Fibroblast of skin of right quadriceps (primary cell): ENCODE measurements at regions not wholly inside any gene's neighbourhood (a gene's known extent, or its start where the extent isn't known, plus 50 kb on each side); places are given as distances from the start of the nearest gene placed in this dataset.
"Not testable (repeated sequence)": the region's sequence is repeated elsewhere in the genome, so short reads cannot be mapped to it uniquely, and the experiment has no call there.

Source experiments
- DNase-seq: peaks from one replicate; pipeline ENCODE4 v3.0.0-alpha.2; 2013

DNA sequence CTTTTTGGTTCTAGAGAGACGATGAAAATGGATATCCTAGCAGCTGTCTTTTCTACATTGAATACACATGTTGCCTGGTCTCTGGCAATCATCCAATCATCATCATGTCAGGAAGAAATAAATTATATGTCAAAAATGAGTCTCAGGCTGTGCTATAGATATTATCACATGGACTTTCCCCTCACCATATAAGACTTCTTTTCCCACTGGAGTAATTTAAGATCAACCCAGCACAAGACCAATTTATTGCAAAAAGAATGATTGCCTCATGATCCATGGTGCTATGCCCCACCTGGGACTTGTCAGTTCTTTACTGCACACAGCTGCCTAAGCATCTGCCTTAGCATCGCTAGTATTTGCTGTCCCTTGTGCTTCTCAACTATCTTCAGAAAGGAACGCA, 783.7 kb upstream of the TMEFF2 start:
- no peak for DNase-seq

DNA sequence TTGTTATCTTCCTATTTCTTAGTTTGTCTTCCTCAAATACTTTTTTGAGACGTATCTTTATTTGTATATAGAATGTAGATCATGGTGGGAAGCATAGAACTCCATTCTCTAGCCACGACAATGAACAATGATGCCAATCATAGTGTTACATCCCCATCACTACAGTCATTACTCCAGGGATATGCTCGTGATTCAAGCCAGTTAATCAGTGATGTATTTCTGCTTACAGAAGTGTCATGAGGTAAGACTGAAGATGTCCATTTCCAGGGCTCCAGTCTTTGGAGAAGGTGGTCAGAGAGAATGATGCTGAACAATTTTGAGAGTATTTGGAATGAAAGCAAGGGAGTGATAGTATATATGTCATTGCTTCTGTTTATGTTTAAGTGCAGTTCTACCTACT, 777.2 kb upstream of the TMEFF2 start:
- no peak for DNase-seq

DNA sequence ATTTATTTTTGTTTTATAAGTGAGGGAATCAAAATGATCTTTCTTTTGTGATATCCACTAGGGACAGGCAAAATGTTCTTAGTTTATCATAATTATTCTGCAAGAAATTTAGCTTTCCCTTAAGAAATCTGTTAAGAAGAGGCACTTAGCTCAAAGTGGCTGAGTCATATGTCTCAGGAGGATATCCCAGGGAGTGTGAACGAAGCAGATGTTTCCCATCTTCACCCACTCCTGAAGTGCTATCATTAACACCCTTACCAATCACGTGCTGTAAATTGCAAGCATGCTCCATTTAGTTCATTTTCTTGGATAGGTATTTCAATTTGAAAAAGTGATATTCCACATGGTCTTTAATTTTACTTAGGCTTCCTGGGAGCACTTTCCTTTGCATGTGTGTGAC, 774.3 kb upstream of the TMEFF2 start:
- no peak for DNase-seq

DNA sequence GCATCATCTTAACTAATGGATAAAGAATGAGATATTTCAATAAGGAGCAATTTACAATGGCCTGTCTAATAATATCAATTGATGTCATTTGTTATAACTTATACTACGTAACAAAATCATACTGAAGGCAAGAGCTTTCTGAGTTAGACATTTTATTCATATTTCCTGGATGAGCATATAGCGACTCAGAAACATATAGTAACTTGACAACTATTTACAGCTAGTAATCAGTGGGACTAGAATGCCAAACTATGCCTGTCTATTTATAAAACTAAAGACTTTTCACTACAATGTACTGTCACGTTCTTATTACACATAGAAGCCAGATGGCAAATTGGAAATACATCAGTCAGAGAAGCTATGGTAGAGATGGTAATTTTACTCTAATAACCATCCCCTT, 766.2 kb upstream of the TMEFF2 start:
- peak; percentile 53 for DNase-seq

DNA sequence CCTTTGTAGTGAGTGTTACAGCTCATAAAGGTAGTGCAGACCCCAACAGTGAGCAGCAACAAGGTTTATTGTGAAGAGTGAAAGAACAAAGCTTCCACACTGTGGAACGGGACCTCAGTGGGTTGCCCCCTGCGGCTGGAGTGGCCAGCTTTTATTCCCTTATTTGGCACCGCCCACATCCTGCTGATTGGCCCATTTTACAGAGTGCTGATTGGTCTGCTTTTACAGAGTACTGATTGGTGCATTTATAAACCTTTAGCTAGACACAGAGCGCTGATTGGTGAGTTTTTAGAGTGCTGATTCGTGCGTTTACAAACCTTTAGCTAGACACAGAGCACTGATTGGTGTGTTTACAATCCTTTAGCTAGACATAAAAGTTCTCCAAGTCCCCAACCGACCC, 763.9 kb upstream of the TMEFF2 start:
- not testable (repeated sequence) for DNase-seq

DNA sequence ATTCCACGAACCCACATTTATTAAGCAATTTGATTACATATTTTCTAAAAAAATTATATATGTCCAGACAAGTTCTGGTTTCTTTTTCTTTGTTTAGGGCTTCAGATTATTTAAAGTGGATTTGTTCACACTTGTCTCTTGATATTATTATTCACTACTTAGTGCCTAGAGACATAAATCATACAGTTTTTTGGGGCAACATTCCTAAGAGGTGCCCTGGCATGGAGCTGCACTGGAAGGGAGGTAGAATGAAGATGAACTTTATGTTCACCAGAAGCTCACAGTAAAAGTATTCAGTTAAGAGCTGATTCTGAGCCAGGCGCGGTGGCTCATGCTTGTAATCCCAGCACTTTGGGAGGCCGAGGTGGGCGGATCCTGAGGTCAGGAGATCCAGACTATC, 762.7 kb upstream of the TMEFF2 start:
- no peak for DNase-seq

DNA sequence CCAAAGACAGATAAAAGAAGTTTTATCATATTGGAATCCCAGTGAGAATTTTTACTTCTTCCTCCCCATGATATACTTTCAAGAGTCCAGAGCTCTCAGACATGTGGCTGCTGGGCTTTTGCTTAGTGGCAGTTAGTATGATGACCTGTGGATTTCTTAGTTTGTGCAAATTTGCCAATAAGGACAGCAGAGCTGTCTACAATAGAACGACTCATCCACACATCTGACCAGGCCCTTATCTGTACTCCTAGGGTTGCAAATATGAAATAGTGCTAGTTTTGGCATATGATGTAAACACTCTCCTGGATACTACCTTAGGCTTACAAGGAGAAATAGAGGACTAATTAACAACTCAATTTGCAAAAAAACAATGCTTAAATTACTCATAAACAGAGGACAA, 758.4 kb upstream of the TMEFF2 start:
- DNase-seq: no peak

DNA sequence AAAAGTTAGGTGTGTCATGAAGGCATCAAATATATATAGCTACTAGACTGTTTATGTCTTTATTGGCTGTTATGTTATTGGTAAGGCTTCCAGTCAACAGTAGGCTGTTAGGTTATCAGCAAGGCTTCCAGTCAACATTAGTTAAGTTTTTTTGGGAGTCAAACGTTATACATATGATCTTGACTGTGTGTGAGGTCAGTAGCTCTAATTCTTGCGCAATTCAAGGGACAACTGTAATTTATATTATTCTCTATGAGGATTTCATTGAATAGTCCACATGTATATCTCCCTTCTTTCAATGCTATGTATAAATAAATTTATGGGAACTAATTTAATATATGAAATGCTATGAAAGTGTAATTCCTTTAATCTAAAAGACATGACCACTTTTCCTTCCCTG, 757.5 kb upstream of the TMEFF2 start:
- no peak for DNase-seq

DNA sequence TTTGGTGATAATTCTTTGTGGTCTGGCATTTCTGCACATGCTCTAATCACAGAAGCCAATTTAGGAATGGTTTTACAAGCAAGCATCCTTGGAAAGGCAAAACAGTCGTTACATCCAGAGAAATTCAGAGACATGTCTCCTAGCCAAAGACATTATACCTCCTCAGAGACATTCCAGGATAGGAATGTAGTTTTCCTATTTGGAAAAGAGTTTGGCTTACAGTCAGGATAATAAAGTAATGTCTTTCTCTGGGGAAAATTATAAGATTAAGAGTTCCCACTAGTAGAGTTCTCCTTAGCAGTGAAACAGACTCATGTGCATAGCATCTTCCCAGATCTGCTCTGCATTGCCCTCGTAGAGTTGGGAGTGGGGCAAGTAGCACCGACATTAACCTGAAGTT, 753.6 kb upstream of the TMEFF2 start:
- no peak for DNase-seq

DNA sequence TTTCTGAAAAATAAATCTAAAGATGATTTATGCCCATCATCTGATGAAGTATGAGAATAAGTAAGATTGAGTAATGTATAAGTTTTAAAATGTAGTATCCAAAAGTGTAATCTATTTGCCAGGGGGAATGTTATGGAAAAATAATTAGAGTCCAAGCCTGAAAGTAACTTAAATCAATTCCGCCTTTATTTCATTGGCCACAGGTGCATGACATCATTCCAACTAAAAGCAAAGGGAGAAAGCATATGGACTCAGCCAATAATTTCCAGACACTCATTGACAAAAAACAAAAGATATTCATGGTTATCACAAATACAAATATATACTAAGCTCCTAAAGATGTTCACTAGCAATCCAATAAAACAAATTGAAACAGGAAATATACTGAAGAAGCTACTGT, 752.6 kb upstream of the TMEFF2 start:
- no peak for DNase-seq

DNA sequence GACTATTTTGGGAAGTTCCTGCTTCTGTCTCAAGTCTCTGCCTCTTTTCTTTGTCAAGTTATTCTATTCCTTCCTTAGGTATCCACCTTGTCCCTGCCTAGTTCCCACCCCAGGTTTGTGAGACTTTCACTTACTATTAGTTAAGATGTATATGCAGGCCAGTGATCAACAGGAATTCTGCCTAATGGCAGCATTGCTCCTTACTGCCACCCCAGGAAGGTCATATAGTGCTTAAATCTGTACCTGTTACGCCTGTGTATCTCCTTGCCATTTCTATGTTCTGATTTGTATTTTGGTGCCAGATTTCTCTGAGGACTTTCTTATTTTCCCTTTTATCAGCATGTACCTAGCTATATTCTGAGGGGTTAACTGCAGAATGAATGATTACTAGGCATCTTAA, 746.0 kb upstream of the TMEFF2 start:
- no peak for DNase-seq

DNA sequence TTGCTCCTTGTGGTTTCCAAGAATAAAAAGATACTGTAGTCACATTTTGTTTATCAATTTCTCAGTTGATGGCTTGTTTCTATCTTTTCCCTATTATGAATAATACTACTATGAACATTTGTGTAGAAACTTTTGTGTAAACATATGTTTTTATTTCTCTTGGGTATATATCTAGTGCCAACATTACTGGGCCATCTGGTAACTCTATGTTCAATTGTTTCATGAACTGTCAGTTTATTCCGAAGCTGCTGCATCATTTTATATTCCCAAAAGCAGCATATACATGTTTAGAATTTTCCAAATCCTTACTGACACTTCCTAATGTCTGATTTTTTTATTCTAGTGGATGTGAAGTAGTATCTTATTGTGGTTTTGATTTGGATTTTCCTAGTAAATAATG, 737.6 kb upstream of the TMEFF2 start:
- no peak for DNase-seq

DNA sequence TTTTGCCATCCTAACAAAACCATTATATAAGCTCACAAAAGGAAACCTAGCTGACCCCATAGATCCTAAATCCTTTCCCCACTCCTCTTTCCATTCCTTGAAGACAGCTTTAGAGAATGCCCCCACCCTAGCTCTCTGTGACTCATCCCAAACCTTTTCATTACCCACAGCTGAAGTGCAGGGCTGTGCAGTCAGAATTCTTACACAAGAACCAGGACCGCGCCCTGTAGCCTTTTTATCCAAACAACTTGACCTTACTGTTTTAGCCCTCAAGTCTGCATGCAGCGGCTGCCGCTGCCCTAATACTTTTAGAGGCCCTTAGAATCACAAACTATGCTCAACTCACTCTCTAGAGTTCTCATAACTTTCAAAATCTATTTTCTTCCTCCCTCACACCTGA, 726.9 kb upstream of the TMEFF2 start:
- not testable (repeated sequence) for DNase-seq

DNA sequence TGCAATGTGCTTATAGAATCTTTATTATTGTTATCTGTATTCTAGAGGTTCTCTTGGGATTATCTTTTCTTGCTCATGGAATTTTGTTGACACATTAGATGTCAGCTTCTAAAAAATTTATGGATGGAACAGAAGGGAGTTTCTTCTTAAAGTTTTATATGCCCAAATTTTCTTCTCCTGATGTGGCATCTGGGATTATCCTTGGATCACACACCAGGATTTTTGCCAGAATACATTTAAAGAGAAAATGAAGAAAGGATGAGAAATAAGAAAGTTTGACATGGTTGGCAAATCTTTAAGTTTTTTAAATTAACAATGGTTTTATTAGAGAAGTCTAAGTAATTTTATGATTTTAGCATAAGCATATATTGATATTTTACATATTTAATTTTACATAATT, 706.7 kb upstream of the TMEFF2 start:
- no peak for DNase-seq

DNA sequence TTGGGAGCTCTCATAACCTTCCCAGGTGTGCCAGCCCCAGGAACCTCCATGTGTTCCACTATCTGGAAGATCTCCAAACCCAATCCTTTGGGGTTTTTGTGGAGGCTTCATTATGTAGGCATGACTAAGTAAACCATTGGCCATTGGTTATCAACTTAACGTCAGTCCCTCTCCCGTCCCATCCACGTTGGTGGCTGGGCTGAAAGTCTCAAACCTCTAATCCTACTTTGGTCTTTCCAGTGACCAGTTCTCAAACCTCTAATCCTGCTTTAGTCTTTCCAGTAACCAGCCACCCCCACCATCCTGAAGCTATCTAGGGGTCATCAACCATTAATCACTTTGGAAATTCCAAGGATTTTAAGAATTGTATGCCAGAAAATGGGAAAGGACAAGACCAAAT, 704.7 kb upstream of the TMEFF2 start:
- no peak for DNase-seq

DNA sequence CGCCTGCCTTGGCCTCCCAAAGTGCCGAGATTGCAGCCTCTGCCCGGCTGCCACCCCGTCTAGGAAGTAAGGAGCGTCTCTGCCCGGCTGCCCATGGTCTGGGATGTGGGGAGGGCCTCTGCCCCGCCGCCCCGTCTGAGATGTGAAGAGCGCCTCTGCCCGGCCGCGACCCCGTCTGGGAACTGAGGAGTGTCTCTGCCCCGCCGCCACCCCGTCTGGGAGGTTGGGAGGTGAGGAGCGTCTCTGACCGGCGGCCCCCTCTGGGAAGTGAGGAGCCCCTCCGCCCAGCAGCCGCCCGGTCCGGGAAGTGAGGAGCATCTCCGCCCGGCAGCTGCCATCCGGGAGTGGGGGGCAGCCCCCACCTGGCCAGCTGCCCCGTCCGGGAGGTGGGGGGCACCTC, 699.2 kb upstream of the TMEFF2 start:
- DNase-seq: not testable (repeated sequence)

DNA sequence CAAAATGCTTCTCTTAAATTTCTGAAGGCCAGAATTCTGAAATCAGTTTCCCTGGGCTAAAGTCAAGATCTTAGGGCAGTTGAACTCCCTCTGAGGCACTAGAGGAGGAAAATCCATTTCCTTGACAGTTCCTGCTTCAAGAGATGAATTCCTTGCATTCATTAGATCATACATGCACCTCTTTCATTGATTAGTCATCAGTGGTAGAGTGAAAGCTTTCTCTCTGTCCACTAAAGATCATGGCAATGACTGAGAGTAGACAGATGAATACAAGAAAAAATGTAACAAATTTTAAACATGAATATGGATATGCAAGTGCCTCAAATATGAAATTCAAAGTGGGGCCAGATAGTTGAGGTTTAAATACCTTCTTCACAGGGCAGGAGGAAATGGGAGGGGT, 693.4 kb upstream of the TMEFF2 start:
- no peak for DNase-seq

DNA sequence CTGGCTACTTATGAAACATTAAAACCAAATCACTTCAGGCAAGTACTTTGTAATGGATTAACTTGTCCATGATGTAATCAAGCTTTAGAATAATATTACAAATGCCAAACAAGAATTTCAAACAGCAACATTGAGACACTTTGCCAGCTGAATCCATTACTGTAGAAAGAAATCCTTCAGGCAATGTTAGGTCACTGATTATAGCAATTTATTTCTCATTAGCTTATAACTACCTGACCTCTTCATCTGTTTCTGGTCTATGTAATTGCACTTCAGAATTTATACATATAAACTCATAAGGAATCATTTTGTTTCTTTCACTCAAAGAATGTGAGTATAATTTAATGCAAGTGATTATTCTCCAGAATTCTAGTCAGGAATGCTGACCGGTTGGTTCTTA, 692.6 kb upstream of the TMEFF2 start:
- DNase-seq: no peak

DNA sequence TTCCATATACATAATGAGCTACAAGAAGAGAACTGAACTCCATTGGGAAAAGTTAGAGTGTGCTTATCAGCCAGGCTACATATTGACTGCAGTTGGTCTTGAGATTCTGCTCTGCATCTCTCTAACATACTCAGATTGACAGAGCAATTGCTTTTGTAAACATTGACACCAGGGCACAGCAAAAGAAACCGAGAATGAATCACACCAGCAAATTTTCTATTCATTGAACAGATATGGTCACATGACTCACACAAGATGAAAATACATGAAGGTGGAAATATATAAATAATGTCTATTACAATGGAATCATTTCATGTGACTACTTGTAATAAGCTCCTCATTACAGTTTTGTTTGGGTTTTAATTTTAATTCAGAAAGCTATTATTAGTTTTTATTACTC, 691.9 kb upstream of the TMEFF2 start:
- no peak for DNase-seq

DNA sequence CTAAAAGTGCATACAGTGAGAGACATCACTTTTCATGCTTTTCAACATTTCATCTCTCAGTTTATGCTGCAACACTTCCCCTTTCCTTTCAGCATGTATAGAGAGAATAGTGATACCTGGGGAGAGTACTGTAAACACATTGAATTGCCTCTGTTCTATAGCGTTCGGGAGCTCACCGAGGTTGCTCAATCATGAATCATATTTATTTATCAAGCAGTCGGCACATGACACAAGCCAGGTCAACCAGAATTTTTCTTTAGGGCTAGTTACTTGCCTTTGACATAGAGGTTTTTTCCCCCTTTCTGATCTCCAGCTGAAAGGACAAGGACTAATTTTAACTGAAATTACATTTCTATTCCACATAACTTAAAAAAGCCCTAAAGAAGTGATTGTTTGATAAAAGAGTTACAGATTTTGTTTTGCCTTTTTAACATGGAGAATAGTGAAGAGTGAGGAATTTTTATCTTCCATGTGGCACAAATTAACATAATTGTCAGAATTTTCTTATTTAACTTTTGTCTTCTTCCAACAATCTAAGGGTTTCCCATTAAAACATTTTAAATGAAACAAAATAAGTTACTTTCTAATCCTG, 690.9 kb upstream of the TMEFF2 start:
- DNase-seq: no peak

DNA sequence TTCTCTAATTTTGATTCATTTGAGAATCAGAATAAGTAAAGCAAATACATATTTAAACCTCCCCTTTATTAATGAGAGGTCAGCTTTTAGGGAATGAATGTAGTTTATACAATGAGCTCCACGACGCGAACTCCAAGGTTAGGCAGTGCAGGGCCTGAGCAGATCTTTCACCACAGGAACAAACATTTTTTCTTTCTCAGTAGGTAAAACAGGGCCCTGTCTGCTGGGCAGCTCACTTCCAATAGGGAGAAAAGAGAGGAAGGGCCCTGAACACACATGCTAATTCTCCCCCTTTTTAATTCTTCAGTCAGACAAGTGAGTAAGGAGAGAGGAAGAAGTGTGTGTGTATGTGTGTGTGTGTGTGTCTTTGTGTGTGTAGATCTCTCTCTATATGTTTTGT, 682.4 kb upstream of the TMEFF2 start:
- DNase-seq: no peak

DNA sequence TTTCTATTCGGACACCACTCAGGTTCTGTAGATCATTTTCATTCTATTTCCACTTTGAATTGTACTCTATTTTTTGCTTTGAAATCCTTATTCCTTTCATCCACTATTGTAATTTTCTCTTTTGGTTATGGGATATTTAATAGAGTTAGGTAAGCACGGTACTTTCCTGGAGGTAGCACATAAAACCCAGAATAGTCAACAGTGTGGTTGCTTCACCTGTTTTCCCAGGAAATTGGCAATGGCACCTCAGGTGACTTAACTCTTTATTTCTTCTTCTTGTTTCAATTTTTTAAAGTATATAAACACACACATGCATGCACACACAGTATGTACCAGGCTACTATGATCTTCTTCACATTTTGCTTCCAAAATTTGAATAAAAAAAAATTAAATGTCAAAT, 682.0 kb upstream of the TMEFF2 start:
- DNase-seq: no peak

DNA sequence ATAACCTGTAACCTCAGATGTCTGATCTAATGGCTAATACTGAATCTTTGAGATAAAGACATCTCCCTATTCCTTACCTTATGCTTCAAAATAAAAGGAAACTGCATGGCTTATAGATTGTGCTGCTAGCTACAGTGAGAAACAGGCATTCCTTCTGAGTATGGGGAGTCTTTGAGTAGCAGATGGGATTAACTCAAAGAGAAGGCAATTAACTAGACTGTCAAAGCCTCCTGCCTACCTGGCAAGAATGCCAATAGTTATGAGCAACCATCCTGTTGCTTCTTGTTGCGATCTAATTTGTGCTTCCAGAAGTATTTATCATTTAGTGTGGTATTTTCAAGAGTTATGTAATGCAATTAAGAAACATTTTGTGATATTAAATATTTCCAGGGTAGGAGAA, 660.0 kb upstream of the TMEFF2 start:
- DNase-seq: no peak

DNA sequence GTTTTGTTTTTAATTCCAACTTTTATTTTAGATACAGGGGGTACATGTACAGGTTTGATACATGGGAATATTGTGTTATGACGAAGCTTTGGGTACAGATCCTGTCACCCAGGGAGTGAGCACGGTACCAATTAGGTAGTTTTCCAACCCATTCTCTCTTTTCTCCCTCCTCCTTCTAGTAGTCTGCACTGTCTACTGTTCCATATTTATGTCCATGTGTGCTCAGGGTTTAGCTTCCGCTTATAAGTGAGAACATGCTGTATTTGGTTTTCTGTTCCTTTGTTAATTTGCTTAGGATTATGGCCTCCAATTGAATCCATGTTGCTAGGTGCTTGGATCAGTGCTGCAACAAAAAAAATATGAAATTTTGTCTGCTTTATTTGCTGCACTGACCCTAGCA, 659.3 kb upstream of the TMEFF2 start:
- DNase-seq: no peak

DNA sequence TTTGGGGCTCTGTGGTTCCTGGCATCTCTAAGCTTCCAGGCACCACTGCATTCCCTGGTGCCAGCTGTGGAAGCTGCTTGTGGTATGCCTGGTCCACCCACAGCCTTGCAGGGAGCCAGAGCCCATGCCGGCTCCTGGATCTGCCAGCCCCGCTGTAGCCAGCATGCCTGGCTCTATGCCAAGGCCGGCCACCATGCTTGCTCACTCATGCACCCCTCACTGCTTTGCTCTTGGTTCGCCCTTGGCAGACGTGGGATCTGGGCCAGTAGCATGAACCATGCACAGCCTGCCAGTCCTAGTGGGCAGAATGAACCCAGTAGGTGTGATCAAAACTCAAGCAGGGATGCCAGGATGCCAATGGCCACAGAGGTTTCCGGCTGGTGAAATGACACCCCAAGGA, 634.2 kb upstream of the TMEFF2 start:
- DNase-seq: no peak

DNA sequence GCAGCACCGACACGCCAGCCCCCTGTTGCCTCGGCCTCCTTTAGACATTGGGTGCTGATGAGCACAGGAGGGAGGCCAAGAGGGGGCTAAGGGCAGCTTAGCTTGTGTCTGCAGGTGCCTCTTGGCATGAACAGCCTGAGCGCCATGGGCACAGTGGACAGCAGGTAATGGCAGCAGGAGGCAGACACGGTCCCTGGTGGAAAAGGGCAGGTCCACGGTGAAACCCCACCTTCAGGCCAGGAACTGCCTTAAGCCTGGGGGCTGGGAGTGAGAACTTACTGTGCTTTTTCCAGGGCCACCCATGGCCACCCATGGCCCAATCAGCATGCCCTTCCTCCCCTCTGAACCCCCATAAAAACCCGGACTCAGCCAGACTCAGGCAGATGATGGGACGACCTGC, 633.4 kb upstream of the TMEFF2 start:
- no peak for DNase-seq
